GM18502 (cell line): ENCODE measurements at regions not wholly inside any gene's neighbourhood (a gene's known extent, or its start where the extent isn't known, plus 50 kb on each side); places are given as distances from the start of the nearest gene placed in this dataset.
"Not testable (repeated sequence)": the region's sequence is repeated elsewhere in the genome, so short reads cannot be mapped to it uniquely, and the experiment has no call there.

ENCODE experiments used
- ATAC-seq: cut with Tn5 transposase; IDR thresholded peaks from one replicate; pipeline ENCODE4 v1.9.1; 2021; ENCODE audit warnings: mild to moderate bottlenecking; ENCODE audit not compliant: unreplicated experiment, poor library complexity

DNA sequence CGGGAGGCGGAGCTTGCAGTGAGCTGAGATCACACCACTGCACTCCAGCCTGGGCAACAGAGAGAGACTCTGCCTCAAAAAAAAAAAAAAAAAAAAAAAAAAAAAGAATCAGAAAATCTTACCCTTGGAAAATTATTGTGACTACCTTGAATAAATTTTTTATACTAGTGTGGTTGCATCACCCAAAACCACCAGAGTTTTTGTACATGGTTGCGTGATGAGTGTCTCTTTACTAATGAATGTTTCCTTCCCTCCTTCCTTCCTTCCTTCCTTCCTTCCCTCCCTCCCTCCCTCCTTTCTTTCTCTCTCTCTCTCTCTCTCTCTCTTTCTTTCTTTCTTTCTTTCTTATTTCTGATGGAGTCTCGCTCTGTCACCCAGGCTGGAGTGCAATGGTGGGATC is 653.4 kb downstream of the ETS1 start:
- not testable (repeated sequence) for ATAC-seq

DNA sequence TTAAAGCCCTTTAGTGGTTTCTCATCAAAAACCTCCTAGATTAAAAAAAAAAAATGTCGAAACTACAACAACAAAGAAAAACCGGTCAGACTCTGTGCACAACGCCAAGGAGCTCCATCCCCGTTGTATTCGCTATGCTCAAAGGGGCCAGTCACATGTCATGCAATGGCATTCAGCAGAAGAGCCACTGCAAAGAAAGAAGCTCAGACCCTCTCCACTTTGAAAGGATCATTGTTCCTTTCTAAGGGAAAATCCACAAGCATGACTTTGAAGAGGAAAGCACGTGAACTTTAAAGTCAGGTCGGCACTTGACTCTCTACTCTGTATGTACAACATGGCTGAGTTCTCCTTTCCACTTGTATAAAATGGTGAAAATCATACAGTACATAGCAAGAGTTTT is 655.6 kb downstream of the ETS1 start:
- no peak for ATAC-seq

DNA sequence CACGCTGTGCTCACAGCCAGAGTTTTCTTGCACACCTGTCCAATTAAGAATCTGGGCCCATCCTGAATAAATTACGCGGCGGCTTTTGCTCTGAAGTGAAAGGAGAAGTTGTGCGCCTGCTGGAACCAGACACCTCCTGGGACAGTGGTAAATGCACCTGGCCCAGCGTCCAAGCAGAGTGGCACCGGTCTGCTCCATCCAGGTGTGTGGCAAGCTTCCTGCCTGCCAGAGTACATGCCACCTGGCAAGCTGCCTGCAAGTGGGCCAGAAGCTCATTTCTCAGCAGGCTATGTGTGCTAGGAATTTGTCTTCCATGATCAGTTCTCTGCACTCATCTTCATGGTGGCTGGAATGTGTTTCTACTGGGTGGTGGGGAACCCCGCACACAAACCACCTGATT is 660.6 kb downstream of the ETS1 start:
- no peak for ATAC-seq

DNA sequence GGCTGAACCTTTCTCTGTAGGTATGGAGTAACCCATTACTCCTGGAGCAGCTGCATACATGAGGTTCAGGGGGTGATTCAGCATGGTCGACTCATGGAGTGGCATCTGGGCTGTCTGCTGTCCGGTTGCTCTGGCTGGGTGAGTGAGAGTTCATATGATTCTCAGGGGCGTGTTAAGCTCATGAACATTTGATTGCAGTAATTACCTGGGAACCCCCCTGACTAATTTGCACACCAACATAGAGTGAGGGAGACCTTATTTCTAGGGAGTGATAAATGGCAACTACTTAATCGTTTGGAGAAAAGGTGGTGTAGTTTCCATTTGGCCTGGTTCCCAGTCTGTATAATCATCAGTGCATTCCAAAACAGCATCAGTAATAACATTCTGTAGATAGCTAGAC is 661.9 kb downstream of the ETS1 start:
- ATAC-seq, result no peak

DNA sequence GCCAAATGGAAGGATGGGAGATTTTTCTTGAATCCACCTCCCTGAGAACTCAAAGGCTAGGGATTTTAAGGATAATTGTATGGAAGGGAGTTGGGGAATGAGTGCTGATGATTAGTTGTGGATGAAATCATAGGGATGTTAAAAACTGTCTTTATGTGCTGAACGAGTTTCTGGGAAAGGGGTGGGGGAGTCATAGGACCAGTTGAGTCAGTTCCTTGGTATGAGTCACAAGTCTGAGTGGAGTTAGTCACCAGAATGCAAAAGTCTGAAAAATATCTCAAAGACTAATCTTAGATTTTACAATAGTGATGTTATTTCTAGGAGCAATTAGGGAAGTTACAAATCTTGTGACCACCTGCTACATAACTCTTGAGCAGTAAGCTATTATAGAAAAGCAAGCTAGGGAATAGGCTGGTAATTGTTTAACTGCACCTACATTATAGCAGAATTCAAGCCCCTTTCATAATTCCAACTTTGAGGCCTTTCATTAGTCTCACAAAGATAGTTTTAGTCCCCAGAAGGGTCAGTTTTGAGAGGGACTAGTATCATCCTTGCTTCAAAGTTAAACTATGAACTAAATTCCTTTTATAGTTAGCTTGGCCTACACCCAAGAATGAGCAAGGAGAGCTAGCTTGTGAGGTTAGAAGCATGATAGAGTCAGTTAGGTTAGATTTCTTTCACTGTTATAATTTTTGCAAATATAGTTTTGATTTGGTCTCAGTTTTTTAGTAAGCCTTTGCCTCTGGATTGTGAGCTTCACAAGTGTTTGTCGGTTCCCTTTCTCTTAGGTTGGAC is 668.0 kb downstream of the ETS1 start:
- ATAC-seq, result no peak

DNA sequence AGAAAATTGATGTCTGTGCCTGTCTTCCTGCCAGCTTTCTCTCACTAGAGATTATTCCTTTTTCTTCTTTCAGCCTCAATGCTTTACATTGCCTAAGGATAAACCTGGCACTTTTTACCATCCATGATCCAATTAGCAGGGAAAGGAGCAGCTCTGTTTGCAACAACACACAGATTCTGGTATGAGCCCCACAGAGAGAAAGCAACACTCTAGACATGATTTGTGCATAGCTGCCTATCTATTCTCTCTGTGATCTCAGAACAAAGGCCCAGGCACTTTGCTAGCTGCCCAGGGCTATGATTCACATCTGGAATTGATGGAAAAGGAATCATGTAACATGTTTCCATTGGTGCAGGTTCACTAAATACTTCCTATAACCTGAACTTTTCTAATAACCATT is 685.0 kb downstream of the ETS1 start:
- no peak for ATAC-seq

DNA sequence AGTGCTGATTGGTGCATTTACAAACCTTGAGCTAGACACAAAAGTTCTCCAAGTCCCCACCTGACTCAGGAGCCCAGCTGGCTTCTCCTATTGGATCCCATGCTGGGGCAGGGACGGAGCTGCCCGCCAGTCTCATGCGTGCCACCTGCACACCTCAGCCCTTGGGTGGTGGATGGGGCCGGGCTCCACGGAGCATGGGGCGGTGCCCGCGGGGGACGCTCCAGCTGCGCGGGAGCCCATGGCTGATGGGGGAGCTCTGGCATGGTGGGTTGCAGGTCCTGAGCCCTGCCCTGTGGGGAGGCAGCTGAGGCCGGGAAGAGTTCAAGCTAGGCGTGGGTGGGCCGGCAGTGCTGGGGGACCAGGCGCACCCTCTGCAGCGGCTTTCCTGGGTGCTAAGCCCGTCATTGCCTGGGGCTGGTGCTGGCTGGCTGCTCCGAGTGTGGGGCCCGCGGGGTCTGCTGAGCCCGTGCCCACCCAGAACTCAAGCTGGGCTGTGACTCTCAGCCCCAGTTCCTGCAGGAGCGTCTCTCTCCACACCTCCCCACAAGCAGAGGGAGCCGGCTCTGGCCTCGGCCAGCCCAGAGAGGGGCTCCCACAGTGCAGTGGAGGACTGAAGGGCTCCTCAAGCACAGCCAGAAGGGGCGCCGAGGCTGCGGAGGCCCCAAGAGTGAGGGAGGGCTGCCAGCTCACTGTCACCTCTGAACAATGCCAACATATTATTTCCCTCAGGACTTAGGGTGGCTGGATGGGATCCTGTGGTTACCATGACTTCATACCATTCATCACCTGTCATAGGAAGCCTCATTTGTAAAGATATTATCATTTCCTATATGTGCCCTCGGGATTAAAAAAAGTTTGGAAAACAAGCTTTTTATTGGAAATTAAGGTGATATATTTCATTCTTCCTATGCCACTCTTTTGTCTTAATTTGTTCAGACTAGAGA is 688.7 kb downstream of the ETS1 start:
- ATAC-seq, result no peak

DNA sequence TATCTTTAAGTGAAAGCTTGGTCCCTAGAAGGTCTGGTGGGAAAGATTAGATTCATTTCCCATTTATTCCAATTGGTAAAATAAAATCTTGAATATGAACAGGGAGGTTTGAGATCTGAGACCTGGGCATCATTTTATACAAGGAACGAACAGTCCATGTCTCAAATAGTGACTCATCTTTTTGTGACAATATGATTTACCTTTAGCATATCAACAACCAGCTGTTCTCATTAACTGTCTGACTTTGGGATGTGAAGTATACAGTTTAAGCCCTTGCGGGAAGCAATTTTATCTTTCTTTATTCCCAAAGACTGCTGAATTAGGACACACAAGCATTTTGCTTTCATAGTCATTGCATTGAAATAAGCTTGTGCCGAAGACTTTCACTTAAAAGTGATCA is 691.6 kb downstream of the ETS1 start:
- ATAC-seq, result no peak

DNA sequence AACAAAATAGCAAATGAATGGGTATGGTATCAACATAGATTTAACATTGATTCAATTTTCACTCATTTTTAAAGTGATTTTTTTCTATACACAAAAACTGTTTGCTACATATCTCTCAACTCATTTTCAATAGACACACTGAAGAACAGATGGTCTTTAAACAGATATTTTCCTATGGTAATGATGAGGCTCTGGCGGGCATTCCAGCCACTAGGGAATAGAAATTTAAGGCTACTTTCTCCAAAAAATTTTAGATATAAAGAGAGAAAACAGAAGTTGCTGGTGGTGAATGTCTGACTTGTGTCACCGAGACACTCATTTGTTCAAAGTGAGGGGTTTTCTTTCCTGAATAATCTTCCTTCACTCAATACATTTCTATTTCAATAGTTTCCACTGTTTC is 693.0 kb downstream of the ETS1 start:
- no peak for ATAC-seq

DNA sequence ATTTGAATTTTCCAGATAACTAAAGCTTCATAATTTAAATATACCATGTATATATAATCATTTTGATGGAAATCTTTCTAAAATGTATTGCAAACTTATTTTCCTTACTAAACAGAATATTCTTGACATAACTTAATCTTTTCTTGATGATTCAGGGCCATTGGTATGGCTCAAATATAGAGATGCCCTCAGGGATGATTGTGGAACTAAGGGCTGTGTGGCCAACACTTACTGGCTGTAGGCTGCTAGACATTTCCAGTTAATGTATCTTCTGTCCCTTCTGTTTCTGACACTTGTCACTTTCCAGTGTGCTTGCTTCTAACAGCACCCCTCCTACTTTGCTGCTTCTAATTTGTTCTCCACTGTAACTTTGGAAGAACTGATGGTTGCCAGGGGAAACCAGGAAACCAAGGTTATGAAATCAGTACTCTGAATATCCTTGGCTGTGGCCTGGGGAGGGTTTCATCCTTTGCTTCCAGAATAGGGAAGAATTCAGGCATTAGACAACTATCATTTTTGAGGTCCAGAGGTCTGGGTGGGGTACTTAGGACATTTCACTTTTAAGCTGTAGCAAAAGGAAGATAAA is 697.2 kb downstream of the ETS1 start:
- no peak for ATAC-seq

DNA sequence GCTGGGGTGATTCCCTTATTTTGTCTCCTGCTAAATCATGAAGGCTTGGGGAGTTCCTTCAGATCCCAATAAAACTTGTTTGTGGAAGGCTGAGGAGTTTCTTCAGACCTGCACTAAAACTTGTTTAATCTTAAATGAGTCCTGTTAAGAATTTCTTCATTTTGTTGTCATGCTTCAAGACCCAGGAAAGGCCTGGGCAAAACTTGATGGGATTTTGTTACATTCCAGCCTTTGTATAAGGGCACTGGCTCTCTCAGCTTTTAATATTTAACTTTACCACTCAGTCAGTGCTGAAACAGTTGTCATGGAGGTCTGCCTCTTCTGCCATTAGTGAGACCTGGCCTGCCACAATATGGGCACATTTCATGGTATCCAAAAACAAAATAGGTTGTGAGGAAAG is 699.0 kb downstream of the ETS1 start:
- no peak for ATAC-seq

DNA sequence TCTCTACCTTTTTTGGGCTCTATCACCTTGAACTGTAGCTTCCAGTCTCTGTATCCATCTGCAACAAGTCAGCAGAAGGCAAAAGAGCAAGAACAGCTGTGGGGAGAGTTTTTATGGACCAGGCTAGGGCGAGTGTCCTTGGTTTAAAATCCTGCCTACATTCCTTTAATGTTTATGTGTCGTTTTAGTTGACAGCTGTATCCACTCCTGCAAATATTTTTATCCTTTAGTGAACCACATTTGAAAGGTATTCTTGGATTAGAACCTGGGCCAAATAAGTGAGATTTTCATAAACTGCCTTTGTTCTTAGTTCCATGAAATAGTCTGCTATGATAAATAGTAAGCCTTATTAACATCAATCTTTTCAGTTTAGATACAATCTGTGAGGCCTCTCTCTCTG is 712.2 kb downstream of the ETS1 start:
- no peak for ATAC-seq

DNA sequence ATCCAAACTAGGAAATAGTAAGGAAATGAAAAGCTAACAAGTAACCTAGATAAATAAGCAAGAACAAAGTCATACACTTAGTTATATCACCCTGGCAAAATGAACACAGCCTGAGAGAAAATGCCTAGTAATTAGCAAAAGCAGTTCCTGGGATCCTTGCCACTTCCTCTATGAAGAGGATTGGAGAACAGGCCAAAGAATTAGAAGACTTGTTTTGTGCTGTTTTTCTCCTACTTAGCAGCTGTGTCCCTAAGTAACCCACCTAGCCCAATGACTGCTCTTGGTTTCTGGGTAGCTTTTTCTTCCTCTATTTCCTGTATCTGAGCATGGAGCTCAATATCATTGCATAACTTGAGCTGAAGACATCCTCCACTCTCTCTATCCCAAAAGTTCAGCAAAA is 713.9 kb downstream of the ETS1 start:
- ATAC-seq, result no peak

DNA sequence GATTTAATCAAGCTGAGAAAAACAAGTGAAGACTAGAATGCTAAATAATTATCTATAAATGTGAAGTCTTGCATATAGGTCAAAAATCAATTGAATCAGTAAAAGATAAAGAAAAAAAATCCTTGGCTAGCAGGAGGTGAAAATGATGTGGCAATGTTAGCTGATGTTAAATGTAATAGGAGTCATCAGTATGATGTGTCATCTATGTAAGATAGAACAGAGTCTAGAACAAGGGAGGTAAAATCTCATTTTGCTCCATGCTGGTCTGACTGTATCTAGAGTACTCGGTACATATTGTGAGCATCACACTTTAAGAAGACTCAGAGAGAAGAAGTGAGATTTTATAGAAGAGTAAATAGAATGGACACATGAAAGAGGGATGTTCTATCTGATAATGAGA is 721.2 kb downstream of the ETS1 start:
- ATAC-seq, result no peak

DNA sequence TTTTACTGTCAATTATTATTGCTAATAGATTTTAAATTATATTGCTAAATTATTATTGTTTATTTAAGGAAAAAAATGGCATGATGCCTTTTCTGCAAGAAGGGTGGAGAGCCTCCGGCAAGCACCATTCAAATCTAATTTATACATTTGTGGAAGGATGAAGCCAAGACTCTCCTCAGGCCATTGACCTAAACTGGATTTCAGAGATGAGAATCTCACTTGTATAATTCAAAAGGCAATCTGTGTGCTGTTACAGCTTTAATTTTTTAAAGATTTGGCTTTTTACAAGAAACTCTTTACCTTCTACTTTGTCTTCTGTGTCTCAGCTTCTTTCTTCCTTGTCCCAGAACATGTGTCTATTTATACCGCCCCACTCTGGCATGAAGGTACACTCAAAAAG is 722.5 kb downstream of the ETS1 start:
- ATAC-seq, result no peak

DNA sequence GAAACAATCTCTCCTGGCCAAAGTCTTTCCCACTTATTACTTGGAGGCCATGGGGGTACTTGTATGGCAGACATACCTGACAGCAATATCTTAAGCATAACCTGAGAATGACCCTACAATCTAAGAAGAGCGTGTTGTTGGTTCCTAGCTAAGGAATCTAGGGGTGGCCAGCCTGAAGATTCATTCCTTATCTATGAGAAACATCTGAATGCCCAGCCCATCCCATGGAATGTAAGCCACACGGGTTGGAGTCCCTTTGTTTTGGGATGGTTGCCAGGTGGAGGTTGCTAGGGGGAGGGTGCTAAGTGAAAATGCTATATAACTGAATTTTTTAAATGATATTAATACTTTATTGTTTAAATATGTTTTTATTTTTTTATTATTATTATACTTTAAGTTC is 725.0 kb downstream of the ETS1 start:
- ATAC-seq, result no peak

DNA sequence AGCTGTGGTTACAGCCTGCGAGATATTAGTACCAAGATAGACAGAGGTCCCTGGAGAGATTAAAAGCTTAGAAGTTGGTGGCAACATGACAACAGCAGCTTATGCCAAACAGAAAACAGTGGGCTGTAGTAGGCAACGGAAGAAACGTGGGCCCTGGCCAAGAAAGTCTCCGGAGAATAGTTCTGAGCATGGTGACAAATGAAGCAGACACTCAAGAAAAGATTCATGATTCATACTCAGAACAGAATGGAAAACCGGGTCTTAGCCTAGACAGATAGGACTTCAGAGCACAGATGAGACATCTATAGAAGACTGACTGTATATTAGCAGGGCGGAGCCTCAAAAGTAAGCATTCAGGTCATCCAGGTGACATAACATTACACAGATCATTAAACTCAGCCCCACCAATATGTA is 727.4 kb downstream of the ETS1 start:
- ATAC-seq, result no peak

DNA sequence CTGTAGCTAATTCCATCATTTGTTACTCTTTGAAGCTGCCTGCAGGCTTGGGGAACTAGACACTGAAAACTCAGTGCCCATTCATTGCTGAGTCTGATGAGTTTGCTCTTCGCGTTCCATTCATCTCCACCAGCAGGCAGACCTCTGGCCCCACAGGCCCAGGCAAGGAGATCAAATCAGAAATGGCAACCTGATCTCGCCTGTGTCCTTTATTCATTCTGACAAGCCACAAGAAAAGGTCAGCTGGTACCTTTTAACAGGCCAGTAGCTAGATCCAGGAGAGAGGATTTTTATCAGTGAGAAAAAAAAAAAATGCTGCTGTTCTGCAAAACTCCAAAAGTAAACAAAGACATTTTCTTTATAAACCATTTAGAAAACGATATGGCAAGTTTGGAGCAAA is 742.5 kb downstream of the ETS1 start:
- no peak for ATAC-seq

DNA sequence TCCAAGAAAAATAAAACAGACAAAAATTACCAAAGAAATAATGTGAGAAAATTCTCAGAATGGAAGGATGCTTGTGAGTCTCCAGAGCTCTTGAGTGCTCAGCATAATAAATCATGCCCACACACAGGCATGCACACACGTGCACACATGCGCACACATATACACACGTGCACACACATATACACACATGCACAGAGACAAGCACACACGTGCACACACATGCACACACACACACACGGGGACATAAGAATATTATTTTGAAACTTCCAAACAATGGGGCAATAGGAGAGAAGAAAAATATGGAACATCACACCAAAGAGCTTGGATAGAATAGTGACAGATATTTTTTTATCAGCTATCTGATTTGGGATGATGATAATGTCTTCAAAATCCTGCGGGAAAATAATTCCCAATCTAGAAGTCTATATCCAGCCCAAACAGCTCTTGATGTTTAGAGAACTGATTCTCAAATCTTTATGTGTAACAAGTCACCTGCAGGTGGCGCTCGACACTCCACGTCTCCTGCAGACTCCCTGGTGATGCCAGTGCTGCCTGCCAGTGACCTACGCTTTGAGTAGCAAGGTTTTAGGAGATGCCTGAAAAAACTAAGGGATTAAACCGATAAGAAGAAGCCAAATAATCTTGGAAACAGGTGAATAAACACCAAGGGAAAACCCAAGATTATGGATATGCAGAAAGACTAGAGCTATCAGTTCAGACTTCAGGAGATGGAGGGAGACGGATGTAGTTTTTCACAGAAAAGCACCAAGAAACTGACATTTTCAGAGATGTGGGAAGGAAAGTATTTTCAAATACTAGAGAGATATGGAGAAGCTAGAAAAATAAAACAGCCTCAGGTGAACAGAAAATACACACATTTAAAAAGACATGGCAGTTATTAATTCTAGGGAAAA is 743.6 kb downstream of the ETS1 start:
- peak; percentile 71 for ATAC-seq

DNA sequence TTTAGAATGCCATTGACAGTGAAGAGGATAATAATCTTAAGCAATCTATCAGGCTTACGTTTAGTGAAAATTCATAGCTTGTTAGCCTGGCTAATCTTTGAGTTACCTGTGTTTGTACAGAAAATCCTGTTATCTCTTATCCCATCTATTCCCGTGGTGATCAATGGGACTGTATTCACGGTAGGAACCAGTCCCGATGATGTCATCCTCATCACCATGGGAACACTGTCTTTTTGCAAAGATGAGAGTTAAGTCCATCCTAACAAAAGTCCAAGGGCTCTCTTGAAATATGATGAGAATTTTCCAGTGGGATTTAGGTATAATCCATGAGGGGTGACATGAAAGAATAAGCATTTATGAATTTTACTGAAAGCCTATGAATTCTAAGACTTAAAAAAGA is 762.2 kb downstream of the ETS1 start:
- ATAC-seq, result no peak
